DMS 273 treated with DMSO at 0.1 percent for 48 hours (cell line): ENCODE measurements at regions not wholly inside any gene's neighbourhood (a gene's known extent, or its start where the extent isn't known, plus 50 kb on each side); places are given as distances from the start of the nearest gene placed in this dataset.
"Not testable (repeated sequence)": the region's sequence is repeated elsewhere in the genome, so short reads cannot be mapped to it uniquely, and the experiment has no call there.

Experiments
- DNase-seq: peaks from one replicate; lab custom pipeline; 2025; lab: John Stamatoyannopoulos, UW

GRCh38 chr2:17460371-17461086 is 57.7 kb downstream of the RAD51AP2 start:
- DNase-seq: no peak

DNA sequence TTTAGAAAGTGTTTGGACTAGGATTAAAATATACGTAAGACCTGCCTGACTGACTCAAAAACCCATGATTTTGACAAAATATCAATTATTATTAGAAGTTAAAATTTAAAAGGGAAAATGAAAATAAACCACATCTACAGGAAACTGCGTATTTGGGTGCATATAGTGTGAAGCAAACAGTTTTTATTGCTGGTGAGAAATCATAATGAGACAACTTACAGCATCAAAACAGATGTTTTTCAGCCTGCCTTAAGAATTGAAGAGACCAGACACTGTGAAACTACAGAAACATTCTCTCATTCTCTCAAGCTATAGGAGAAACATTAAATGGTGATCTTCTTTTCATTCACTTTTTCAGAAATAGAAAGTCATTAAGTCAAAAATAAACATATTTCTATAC is 62.9 kb downstream of the RAD51AP2 start:
- DNase-seq: no peak

GRCh38 chr2:17446191-17446590 is 72.0 kb downstream of the RAD51AP2 start:
- DNase-seq: not testable (repeated sequence)

GRCh38 chr2:17445744-17446143 is 72.5 kb downstream of the RAD51AP2 start:
- no peak for DNase-seq

DNA sequence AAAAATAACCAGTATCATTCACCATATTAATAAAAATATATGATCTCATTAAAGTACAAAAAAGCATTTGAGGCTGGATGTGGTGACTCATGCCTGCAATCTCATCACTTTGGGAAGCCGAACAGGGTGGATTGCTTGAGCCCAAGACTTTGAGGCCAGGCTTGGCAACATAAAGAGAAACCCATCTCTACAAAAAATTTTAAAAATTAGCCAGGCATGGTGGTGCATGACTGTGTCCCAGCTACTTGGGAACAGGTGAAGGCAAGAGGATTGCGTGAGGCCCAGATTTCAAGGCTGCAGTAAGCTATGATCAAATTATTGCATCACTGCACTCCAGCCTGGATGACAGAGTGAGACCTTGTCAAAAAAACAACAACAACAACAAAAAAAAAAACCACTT is 75.9 kb downstream of the RAD51AP2 start:
- no peak for DNase-seq

GRCh38 chr2:17441790-17442189 is 76.5 kb downstream of the RAD51AP2 start:
- no peak for DNase-seq

DNA sequence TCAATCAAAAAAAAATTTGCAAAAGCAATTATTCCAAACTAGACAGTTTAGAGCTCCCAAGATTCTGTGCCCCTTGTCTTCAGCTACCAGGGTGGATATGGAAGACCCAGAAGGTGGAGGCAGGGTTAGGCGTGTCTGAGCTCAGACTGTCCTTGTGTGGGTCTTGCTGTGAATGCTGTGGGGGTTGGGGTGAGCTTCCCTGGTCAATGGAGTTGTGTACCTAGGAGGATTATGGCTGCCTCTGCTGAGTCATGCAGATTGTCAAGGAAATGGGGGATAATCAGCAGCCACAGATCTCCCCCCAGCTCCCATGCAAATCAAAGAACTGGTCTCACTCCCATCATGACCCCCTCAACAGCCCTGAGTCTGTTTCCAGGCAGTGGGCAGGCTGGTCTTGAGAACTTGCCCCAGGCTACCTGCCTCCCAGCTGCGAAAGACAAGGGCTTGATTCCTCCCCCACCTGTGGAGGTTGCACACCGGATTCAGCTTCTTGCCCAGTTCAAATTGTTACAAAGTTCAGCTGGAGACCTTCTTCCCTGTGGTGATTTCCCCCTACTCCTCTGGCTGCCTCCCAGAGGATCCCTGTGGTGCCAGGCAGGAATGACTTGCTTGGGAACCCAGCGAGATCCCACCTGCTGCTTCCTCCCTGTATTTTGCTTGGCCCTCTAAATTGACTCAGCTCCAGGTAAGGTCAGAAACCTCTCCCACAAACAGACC is 77.0 kb downstream of the RAD51AP2 start:
- DNase-seq: no peak

DNA sequence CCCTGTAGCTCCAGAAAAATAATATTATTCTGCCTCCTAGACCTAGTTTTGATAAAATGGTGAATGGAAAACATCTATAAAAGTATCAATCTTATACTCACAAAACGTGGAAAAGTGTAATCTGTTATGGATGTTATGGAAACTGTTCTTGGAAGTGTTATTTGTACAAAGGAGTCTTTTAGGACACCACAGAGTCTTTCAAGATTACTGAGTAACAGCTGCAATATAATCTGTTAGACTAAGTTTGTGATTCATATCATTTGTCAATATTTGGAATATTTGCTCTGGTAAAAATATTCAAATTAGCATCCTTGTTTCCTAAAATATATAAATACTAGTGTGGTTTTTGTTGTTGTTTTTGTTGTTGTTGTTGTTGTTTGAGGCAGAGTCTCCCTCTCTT is 87.9 kb downstream of the RAD51AP2 start:
- no peak for DNase-seq

- no peak for DNase-seq
Measured at GRCh38 chr2:17429130-17429529, 89.1 kb downstream of the RAD51AP2 start.

GRCh38 chr2:17427401-17427800 is 90.8 kb downstream of the RAD51AP2 start:
- DNase-seq: no peak

GRCh38 chr2:17426743-17427142 is 91.5 kb downstream of the RAD51AP2 start:
- DNase-seq: no peak

DNA sequence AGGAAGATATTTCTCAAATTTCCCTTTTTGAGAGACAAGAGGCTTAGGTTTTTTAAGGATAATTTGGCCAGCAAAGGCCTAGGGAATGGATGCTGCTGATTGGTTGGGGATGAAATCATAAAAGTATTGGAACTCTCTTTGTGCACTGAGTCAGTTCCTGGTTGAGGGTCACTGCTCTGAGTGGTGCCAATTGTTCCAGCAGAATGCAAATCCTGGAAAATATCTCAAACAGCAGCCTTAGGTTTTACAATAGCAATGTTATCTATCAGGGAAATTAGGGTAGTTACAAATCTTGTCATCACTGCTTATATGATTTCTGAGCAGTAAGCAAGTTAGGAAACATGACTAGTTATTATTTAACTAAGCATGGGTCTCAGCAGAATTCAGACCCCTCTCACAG is 96.2 kb downstream of the RAD51AP2 start:
- no peak for DNase-seq

- no peak for DNase-seq
Measured at GRCh38 chr2:17416884-17417391, 101.3 kb downstream of the RAD51AP2 start.

GRCh38 chr2:17413036-17413435 is 105.2 kb downstream of the RAD51AP2 start:
- DNase-seq: no peak

DNA sequence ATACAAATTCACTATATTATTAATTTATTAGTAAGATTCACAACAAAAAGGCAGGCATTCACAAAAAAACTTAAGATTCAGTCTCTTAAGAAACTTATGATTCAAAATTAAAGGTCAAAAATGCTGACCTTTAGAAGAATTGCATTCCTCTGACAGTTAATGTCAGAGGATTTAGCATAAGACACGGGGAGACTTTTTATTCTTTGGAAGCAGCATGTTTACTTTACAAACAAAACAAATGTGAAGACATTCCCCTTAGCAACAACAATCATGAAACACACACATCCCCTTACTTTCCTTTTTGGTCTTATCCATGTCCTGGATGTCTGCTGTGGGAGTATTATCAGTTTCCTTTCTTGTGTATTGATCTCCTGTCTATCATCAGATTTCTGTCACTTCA is 117.1 kb downstream of the RAD51AP2 start:
- DNase-seq: no peak

GRCh38 chr2:17398770-17399169 is 119.5 kb downstream of the RAD51AP2 start:
- no peak for DNase-seq

- no peak for DNase-seq
Measured at GRCh38 chr2:17388798-17389197, 129.4 kb downstream of the RAD51AP2 start.

- no peak for DNase-seq
Measured at GRCh38 chr2:17387591-17387990, 130.6 kb downstream of the RAD51AP2 start.

GRCh38 chr2:17386771-17387170 is 131.5 kb downstream of the RAD51AP2 start:
- no peak for DNase-seq

GRCh38 chr2:17380003-17380402 is 138.2 kb downstream of the RAD51AP2 start:
- DNase-seq: no peak

DNA sequence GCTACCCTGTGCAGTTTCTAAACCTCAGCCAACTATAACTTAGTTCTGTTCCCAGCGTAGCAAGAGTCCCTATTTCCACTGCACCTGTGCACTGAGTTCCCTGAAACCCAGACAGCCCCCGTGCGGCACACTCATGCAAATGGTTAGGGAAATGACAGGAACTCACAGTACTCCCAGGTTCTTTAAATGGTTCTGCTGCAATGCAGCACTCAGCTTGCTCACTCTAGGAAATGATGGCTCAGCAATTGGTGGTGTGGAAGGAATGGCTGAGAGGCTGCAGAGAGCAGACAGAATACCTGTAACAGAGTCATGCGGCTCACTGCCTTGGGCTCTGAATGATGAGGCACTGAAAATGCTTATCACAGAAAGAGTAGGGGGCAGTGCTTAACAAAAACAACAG is 143.0 kb downstream of the RAD51AP2 start:
- DNase-seq: no peak

GRCh38 chr2:17373741-17374140 is 144.5 kb downstream of the RAD51AP2 start:
- DNase-seq: no peak

DNA sequence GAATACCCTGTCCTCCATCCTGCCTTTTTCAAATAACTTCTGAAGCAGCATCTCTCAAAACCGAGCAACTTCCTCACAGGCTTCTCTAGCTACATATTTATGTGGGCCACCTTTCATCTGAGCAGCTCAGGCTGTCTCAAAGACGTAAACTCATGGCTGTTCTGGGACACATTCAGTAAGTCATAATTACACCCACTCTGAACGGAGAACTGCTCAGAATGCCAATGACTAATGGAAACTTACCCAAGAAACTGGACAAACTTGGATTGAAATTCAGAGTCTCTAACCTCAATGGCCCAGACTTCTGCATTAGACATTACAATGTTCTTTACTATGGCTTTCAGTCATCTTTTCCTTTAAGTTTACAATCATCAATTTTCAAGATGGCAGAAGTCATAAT is 145.2 kb downstream of the RAD51AP2 start:
- no peak for DNase-seq

DNA sequence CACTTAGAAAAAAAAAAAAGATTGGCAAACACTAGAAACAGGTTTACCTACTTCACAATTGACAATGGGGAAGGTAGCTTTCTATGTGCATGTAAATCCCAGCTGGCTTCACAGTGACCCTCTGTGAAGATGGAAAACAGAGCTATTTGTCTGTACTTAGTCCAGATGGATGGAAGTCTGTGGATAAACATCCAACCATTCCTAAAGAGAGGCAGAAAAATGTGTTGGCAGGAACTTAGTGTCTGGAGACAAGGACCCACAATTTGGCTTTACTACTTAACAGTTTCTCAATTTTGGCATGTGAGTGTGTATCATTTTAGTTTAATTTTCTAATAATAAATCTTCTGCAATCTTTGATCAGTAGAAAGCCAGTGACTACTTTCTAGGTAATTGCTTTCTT is 154.4 kb downstream of the RAD51AP2 start:
- DNase-seq: no peak
